BJ (cell line): ENCODE measurements at regions not wholly inside any gene's neighbourhood (a gene's known extent, or its start where the extent isn't known, plus 50 kb on each side); places are given as distances from the start of the nearest gene placed in this dataset.

Source experiments
- CTCF ChIA-PET: fragments of 350-600 bp; formaldehyde crosslinking; extraction: SDS; loops from one replicate; lab custom pipeline; 2021; ENCODE audit warnings: antibody characterized with exemption, inconsistent platforms; lab: Yijun Ruan, JAX
- POLR2A ChIA-PET: fragments of 300-600 bp; sonication (Branson Sonifier 250); formaldehyde crosslinking; extraction: SDS; loops from one replicate; lab custom pipeline; 2021; ENCODE audit warnings: antibody characterized with exemption; lab: Charles Lee
- DNase-seq: peaks from one replicate; pipeline ENCODE4 v3.0.0-alpha.2; 2011; ENCODE audit warnings: low read depth
- H3K27me3 ChIP-seq: 2 replicates; pipeline ENCODE4 v1.6.0; 2011; ENCODE audit warnings: low read length; ENCODE audit not compliant: control insufficient read depth, insufficient read depth
- H3K36me3 ChIP-seq: 2 replicates; pipeline ENCODE4 v1.5.1; 2011; ENCODE audit warnings: low read length; ENCODE audit not compliant: control insufficient read depth, insufficient read depth
- H3K4me3 ChIP-seq: 2 replicates; pipeline ENCODE4 v1.5.1; 2011; ENCODE audit warnings: low read depth, mild to moderate bottlenecking, control low read depth, low read length
- TF ChIP-seq, protein P1 (sequence below): IDR thresholded peaks from 2 replicates; pipeline ENCODE4 v1.5.1; 2011; ENCODE audit warnings: low read depth, mild to moderate bottlenecking, control low read depth, inconsistent platforms, low read length, moderate library complexity; ENCODE audit not compliant: insufficient read depth

DNA sequence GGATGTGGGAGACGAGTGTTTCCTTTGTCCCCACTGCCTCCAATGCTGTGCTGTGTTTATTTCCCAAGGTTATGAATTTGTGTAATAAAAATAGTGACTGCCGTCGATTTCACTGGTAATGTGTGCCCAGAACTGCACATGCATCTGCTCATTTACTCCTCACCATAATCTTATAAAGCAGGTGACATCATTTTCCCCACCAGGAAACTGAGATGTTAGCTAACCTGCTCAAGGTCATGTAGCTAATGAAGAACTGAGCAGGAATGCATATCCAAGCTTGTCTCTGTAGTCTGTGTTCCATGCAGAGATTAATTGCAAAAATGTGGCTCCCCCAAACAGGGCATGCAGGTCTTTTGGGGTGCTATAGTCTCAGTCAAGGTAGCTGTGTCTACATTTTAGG is 224.4 kb downstream of the TENT4A start:
- Histone ChIP-seq H3K27me3 (no peaks in the 10 kb centered on the region), H3K36me3 (no peaks in the 10 kb centered on the region), H3K4me3 (no peak overlapping the region)
- ChIA-PET CTCF (no interaction called here), POLR2A (no interaction called here)
- no peak for DNase-seq
- TF ChIP-seq, protein P1, sequence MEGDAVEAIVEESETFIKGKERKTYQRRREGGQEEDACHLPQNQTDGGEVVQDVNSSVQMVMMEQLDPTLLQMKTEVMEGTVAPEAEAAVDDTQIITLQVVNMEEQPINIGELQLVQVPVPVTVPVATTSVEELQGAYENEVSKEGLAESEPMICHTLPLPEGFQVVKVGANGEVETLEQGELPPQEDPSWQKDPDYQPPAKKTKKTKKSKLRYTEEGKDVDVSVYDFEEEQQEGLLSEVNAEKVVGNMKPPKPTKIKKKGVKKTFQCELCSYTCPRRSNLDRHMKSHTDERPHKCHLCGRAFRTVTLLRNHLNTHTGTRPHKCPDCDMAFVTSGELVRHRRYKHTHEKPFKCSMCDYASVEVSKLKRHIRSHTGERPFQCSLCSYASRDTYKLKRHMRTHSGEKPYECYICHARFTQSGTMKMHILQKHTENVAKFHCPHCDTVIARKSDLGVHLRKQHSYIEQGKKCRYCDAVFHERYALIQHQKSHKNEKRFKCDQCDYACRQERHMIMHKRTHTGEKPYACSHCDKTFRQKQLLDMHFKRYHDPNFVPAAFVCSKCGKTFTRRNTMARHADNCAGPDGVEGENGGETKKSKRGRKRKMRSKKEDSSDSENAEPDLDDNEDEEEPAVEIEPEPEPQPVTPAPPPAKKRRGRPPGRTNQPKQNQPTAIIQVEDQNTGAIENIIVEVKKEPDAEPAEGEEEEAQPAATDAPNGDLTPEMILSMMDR, result no peak

DNA sequence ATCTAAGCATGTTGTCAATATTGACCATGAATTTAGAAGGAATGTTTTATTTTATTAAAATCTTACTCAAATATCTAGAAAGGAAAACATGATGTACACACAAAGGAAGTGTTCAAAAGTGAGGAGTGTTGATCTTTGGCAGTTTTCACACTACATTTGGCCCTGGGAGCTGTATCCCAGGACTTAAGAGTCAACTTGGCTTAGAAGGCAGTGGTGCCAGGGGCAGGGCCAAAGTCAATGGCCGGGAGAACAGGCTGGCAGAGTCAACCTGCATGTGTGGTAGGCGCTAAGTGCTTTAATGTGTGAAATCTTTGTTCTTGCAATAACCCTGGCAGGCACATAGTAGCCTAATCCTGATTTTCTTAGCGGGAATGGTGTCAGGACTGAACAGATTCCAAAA is 228.4 kb downstream of the TENT4A start:
- TF ChIP-seq, protein P1, result no peak

DNA sequence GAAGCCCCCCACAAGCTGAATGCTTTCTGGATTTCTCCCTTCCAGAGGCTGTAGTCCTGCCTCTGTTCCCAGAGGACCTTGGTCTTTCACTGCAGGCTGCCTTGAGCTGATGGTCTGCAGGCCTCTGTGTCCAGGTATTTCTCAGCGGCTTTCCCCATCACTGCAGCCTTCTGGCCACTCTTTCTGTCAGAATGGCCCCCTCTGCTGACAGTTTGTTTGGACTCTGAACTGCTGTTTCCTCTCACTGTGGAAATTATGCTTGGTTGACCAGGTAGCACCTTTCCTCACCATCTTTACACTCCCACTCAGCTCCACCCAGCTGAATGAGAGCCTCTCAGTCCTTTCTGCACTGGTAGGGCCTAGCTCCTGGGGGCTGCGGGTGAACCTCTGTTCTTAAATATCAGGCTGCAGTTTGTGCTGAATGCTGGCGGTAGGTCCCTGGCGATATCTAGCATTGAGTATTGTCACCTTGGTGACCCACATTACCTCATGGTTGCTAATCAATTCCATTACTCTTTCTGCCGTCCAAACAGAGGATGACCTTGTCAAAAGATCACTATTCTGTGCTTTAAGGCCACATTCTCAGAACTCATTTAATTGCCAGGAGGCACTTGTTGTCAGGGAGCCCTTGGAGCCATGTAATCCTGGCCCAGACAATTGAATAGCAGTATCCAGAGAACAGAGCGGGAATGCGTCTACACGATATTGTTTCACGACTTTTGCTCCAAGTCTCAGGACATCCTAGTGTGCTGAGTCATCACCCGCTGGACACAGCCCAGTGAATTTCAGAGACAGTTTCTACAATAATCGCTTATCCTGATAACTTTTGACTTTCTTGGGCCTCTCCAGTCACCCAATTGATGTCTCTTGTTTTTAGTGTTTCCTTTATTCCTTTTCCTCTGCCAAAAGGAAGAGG is 230.2 kb downstream of the TENT4A start:
- ChIA-PET POLR2A (no interaction called here), CTCF (no interaction called here)
- TF ChIP-seq, protein P1, result no peak
- DNase-seq, result no peak
- Histone ChIP-seq H3K27me3 (no peaks in the 10 kb centered on the region), H3K36me3 (no peaks in the 10 kb centered on the region), H3K4me3 (no peak overlapping the region)

More for the DNA sequence above, 228.4 kb downstream of the TENT4A start:
- no peak overlapping the region for H3K4me3 ChIP-seq
- POLR2A ChIA-PET, result no interaction called here
- CTCF ChIA-PET, result no interaction called here
- H3K36me3 ChIP-seq, result no peaks in the 10 kb centered on the region
- no peaks in the 10 kb centered on the region for H3K27me3 ChIP-seq
- no peak for DNase-seq

DNA sequence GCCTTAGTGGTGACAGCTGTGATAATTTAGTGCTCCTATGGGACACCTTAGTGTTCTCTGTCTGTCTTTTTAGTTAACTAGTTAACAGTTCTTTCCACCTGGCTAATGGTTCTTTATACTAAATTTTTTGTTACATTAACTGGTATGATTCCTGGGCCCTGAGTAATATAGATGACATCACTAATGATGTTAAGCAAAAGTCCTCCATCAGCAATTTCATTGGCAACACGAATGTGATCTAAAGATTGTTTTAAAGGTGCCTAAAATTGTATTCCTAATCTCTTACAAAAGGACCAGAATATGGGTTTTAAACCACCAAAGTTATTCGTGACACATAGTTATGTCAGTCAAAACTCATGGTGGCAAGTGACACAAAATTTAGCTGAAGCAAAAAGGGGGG is 235.3 kb downstream of the TENT4A start:
- CTCF ChIA-PET, result interaction anchor here (0.6 kb wide), 1 partner anchor 451 kb away, joined by 3 read pairs; no protein-coding TSS in a partner anchor
- TF ChIP-seq, protein P1, result no peak
- Histone ChIP-seq H3K4me3 (no peak overlapping the region), H3K27me3 (no peaks in the 10 kb centered on the region), H3K36me3 (no peaks in the 10 kb centered on the region)
- POLR2A ChIA-PET, result no interaction called here
- no peak for DNase-seq

DNA sequence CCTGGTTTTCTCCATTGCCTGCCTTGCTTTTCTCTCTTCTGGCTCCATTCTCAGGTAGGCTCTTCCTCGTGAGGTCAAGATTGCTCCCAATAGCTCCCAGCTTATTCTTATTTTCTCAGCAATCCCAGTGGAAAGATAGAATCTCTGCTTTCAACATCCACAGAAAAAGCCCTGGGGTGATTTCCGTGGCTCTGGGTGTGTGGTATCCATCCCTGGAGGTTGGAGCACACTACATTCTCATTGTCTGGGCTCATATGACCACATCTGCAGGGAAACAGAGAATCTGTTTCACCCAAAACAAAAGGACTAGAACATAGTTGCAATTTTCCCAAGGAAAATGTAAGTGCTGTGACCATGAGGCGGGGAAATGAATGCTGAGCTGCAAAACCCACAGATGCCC is 236.0 kb downstream of the TENT4A start:
- Histone ChIP-seq H3K27me3 (no peaks in the 10 kb centered on the region), H3K4me3 (no peak overlapping the region), H3K36me3 (no peaks in the 10 kb centered on the region)
- POLR2A ChIA-PET, result no interaction called here
- DNase-seq, result no peak
- TF ChIP-seq, protein P1, result no peak
- CTCF ChIA-PET, result interaction anchor here (0.6 kb wide), 1 partner anchor 451 kb away, joined by 3 read pairs; no protein-coding TSS in a partner anchor
